ENCODE measurements at regions not wholly inside any gene's neighbourhood (a gene's known extent, or its start where the extent isn't known, plus 50 kb on each side); places are given as distances from the start of the nearest gene placed in this dataset.
A peak's percentile ranks its signal among the peaks of the same experiment; 100 is the strongest.

GRCh38 chr12:92089559-92089958 lies 56.1 kb downstream of the BTG1 start:
- no peaks in the 10 kb centered on the region for H3K9me3 Mint-ChIP-seq
- DNase-seq (no peak), ATAC-seq (replicated peaks in 1 of 2) (no peak)
- no peaks in the 10 kb centered on the region for H3K27me3 Mint-ChIP-seq (ENCODE audit: low read depth)
- peak overlapping the region in 1 of 2 donors; percentile 10 for H3K4me3 Mint-ChIP-seq
- H3K4me1 Mint-ChIP-seq (ENCODE audit: low read depth): peaks cover 28% of the 10 kb centered on the region
- peak overlapping the region; percentile 45 for H3K27ac Mint-ChIP-seq
- H3K36me3 Mint-ChIP-seq (ENCODE audit: insufficient read depth in 2 of 2): no peaks in the 10 kb centered on the region

- Mint-ChIP-seq H3K9me3 (no peaks in the 10 kb centered on the region), H3K4me1 (ENCODE audit: low read depth) (peaks cover 28% of the 10 kb centered on the region), H3K4me3 (peak overlapping the region in 1 of 2 donors; percentile 12), H3K36me3 (ENCODE audit: insufficient read depth in 2 of 2) (no peaks in the 10 kb centered on the region), H3K27me3 (ENCODE audit: low read depth) (no peaks in the 10 kb centered on the region), H3K27ac (peak overlapping the region; percentile 15)
- no peak for DNase-seq
- ATAC-seq (replicated peaks in 1 of 2): no peak
These were observed 56.8 kb downstream of the BTG1 start for GRCh38 chr12:92088805-92089204.

GRCh38 chr12:92085736-92086040 lies 60.0 kb downstream of the BTG1 start:
- ATAC-seq (replicated peaks in 1 of 2): no peak
- no peaks in the 10 kb centered on the region for H3K27me3 Mint-ChIP-seq (ENCODE audit: low read depth)

GRCh38 chr12:92085040-92085735 lies 60.5 kb downstream of the BTG1 start:
- H3K36me3 Mint-ChIP-seq (ENCODE audit: insufficient read depth in 2 of 2): no peaks in the 10 kb centered on the region
- ATAC-seq (replicated peaks in 1 of 2): peak; percentile 63 to 80
- peak overlapping the region; percentile 83 for H3K27ac Mint-ChIP-seq
- no peaks in the 10 kb centered on the region for H3K27me3 Mint-ChIP-seq (ENCODE audit: low read depth)
- no peak for DNase-seq
- H3K4me1 Mint-ChIP-seq (ENCODE audit: low read depth): peaks cover 40% of the 10 kb centered on the region
- H3K4me3 Mint-ChIP-seq: peak overlapping the region in 1 of 2 donors; percentile 33
- no peaks in the 10 kb centered on the region for H3K9me3 Mint-ChIP-seq

More at GRCh38 chr12:92085736-92086040, 60.0 kb downstream of the BTG1 start:
- Mint-ChIP-seq H3K4me1 (ENCODE audit: low read depth) (peaks cover 35% of the 10 kb centered on the region), H3K4me3 (peak overlapping the region in 1 of 2 donors; percentile 33), H3K36me3 (ENCODE audit: insufficient read depth in 2 of 2) (no peaks in the 10 kb centered on the region), H3K9me3 (no peaks in the 10 kb centered on the region), H3K27ac (no peak overlapping the region)
- DNase-seq: no peak

- Mint-ChIP-seq H3K27ac (peak overlapping the region; percentile 76), H3K4me3 (peak overlapping the region; percentile 9 to 52), H3K4me1 (ENCODE audit: low read depth) (peaks cover 67% of the 10 kb centered on the region), H3K9me3 (no peaks in the 10 kb centered on the region), H3K36me3 (ENCODE audit: insufficient read depth in 2 of 2) (no peaks in the 10 kb centered on the region), H3K27me3 (ENCODE audit: low read depth) (no peaks in the 10 kb centered on the region)
- ATAC-seq (replicated peaks in 1 of 2) (no peak), DNase-seq (no peak)
These were observed 64.7 kb downstream of the BTG1 start for GRCh38 chr12:92080911-92081285.

GRCh38 chr12:92079054-92079385 lies 66.6 kb downstream of the BTG1 start:
- peak overlapping the region; percentile 55 to 64 for H3K4me3 Mint-ChIP-seq
- H3K9me3 Mint-ChIP-seq: no peaks in the 10 kb centered on the region
- ATAC-seq (replicated peaks in 1 of 2) (no peak), DNase-seq (no peak)
- peak overlapping the region; percentile 85 for H3K27ac Mint-ChIP-seq
- H3K4me1 Mint-ChIP-seq (ENCODE audit: low read depth): peaks cover 61% of the 10 kb centered on the region
- H3K27me3 Mint-ChIP-seq (ENCODE audit: low read depth): no peaks in the 10 kb centered on the region
- H3K36me3 Mint-ChIP-seq (ENCODE audit: insufficient read depth in 2 of 2): no peaks in the 10 kb centered on the region

- Mint-ChIP-seq H3K36me3 (ENCODE audit: insufficient read depth in 2 of 2) (peaks cover 0 to under 1% of the 10 kb centered on the region in 2 donors), H3K4me3 (peak overlapping the region; percentile 55 to 64), H3K27ac (peak overlapping the region; percentile 83), H3K27me3 (ENCODE audit: low read depth) (no peaks in the 10 kb centered on the region), H3K9me3 (no peaks in the 10 kb centered on the region), H3K4me1 (ENCODE audit: low read depth) (peaks cover 61% of the 10 kb centered on the region)
- ATAC-seq (replicated peaks in 1 of 2) (peak; percentile 83 to 85), DNase-seq (peak in 1 of 2 donors; percentile 30)
These were observed 67.2 kb downstream of the BTG1 start for GRCh38 chr12:92078167-92079053.

GRCh38 chr12:92077530-92077929 lies 68.1 kb downstream of the BTG1 start:
- ATAC-seq (replicated peaks in 1 of 2) (no peak), DNase-seq (no peak)
- Mint-ChIP-seq H3K27ac (peak overlapping the region; percentile 83), H3K27me3 (ENCODE audit: low read depth) (no peaks in the 10 kb centered on the region), H3K36me3 (ENCODE audit: insufficient read depth in 2 of 2) (peaks cover 3 to 4% of the 10 kb centered on the region in 2 donors), H3K4me1 (ENCODE audit: low read depth) (peaks cover 69% of the 10 kb centered on the region), H3K9me3 (peaks cover 0 to 3% of the 10 kb centered on the region in 2 donors), H3K4me3 (peak overlapping the region; percentile 55 to 64)

- no peak for ATAC-seq (replicated peaks in 1 of 2)
- no peak overlapping the region for H3K27ac Mint-ChIP-seq
- H3K9me3 Mint-ChIP-seq: peaks cover 0 to 5% of the 10 kb centered on the region in 2 donors
- DNase-seq: no peak
- H3K4me1 Mint-ChIP-seq (ENCODE audit: low read depth): peaks cover 63% of the 10 kb centered on the region
- no peak overlapping the region for H3K4me3 Mint-ChIP-seq
- H3K36me3 Mint-ChIP-seq (ENCODE audit: insufficient read depth in 2 of 2): peaks cover 5 to 6% of the 10 kb centered on the region in 2 donors
- no peaks in the 10 kb centered on the region for H3K27me3 Mint-ChIP-seq (ENCODE audit: low read depth)
These were observed 69.5 kb downstream of the BTG1 start for GRCh38 chr12:92076101-92076500.

GRCh38 chr12:92075425-92075914 lies 70.2 kb downstream of the BTG1 start:
- H3K9me3 Mint-ChIP-seq: peaks cover 0 to 5% of the 10 kb centered on the region in 2 donors
- no peak for ATAC-seq (replicated peaks in 1 of 2)
- H3K4me3 Mint-ChIP-seq: no peak overlapping the region
- H3K27me3 Mint-ChIP-seq (ENCODE audit: low read depth): no peaks in the 10 kb centered on the region
- no peak overlapping the region for H3K27ac Mint-ChIP-seq
- peaks cover 5 to 6% of the 10 kb centered on the region in 2 donors for H3K36me3 Mint-ChIP-seq (ENCODE audit: insufficient read depth in 2 of 2)
- no peak for DNase-seq
- peaks cover 56% of the 10 kb centered on the region for H3K4me1 Mint-ChIP-seq (ENCODE audit: low read depth)

- Mint-ChIP-seq H3K4me1 (ENCODE audit: low read depth) (peaks cover 50% of the 10 kb centered on the region), H3K36me3 (ENCODE audit: insufficient read depth in 2 of 2) (peaks cover 5 to 8% of the 10 kb centered on the region in 2 donors), H3K9me3 (peaks cover 0 to 5% of the 10 kb centered on the region in 2 donors), H3K4me3 (no peak overlapping the region), H3K27ac (no peak overlapping the region), H3K27me3 (ENCODE audit: low read depth) (no peaks in the 10 kb centered on the region)
- no peak for ATAC-seq (replicated peaks in 1 of 2)
- DNase-seq: no peak
These were observed 70.8 kb downstream of the BTG1 start for GRCh38 chr12:92074889-92075288.

GRCh38 chr12:92073094-92073493 lies 72.6 kb downstream of the BTG1 start:
- no peak overlapping the region for H3K27ac Mint-ChIP-seq
- H3K27me3 Mint-ChIP-seq (ENCODE audit: low read depth): no peaks in the 10 kb centered on the region
- peaks cover 0 to 5% of the 10 kb centered on the region in 2 donors for H3K9me3 Mint-ChIP-seq
- peaks cover 5 to 8% of the 10 kb centered on the region in 2 donors for H3K36me3 Mint-ChIP-seq (ENCODE audit: insufficient read depth in 2 of 2)
- no peak overlapping the region for H3K4me3 Mint-ChIP-seq
- peaks cover 35% of the 10 kb centered on the region for H3K4me1 Mint-ChIP-seq (ENCODE audit: low read depth)
- ATAC-seq (replicated peaks in 1 of 2): no peak
- no peak for DNase-seq

- no peak for ATAC-seq (replicated peaks in 1 of 2)
- H3K4me1 Mint-ChIP-seq (ENCODE audit: low read depth): peaks cover 25% of the 10 kb centered on the region
- no peak overlapping the region for H3K27ac Mint-ChIP-seq
These were observed 73.5 kb downstream of the BTG1 start for GRCh38 chr12:92072112-92072511.

More at GRCh38 chr12:92072112-92072511, 73.5 kb downstream of the BTG1 start:
- no peak for DNase-seq
- H3K9me3 Mint-ChIP-seq: peaks cover 0 to 5% of the 10 kb centered on the region in 2 donors
- H3K36me3 Mint-ChIP-seq (ENCODE audit: insufficient read depth in 2 of 2): peaks cover 5 to 8% of the 10 kb centered on the region in 2 donors
- H3K4me3 Mint-ChIP-seq: no peak overlapping the region
- H3K27me3 Mint-ChIP-seq (ENCODE audit: low read depth): no peaks in the 10 kb centered on the region

Measured in activated T-cell treated with anti-CD3 and anti-CD28 coated beads, Interleukin-2, amount 50 U/mL, for 72 hours (primary cell).